ENCODE measurements at regions not wholly inside any gene's neighbourhood (a gene's known extent, or its start where the extent isn't known, plus 50 kb on each side); places are given as distances from the start of the nearest gene placed in this dataset.

GRCh38 chr16:86643671-86644070, 65.3 kb downstream of the FOXL1 start:
- H3K36me3 ChIP-seq = no peaks in the 10 kb centered on the region
- no peaks in the 10 kb centered on the region for H4K20me1 ChIP-seq
- H3K9me3 ChIP-seq = peaks cover 20% of the 10 kb centered on the region; the same call in 1 of the 2 replicates
- H3K4me2 ChIP-seq = no peak overlapping the region
- no peaks in the 10 kb centered on the region for H3K27me3 ChIP-seq
- H3K9ac ChIP-seq = no peak overlapping the region
- no peak overlapping the region for H3K4me3 ChIP-seq
- no peak overlapping the region for H3K27ac ChIP-seq
- no peak for TF ChIP-seq Cebpa-rat (IDR thresholded peaks at IDR 0.05)
- peaks cover 20% of the 10 kb centered on the region for H3K4me1 ChIP-seq

GRCh38 chr16:86647561-86647960, 69.2 kb downstream of the FOXL1 start:
- Histone ChIP-seq H3K9me3 (peaks cover 11% of the 10 kb centered on the region; the same call in 1 of the 2 replicates), H3K27ac (no peak overlapping the region), H4K20me1 (no peaks in the 10 kb centered on the region), H3K36me3 (no peaks in the 10 kb centered on the region), H3K4me3 (no peak overlapping the region), H3K4me1 (no peaks in the 10 kb centered on the region), H3K4me2 (no peak overlapping the region), H3K9ac (no peak overlapping the region), H3K27me3 (no peaks in the 10 kb centered on the region)
- TF ChIP-seq Cebpa-rat (IDR thresholded peaks at IDR 0.05) = no peak

- H4K20me1 ChIP-seq = no peaks in the 10 kb centered on the region
- H3K9ac ChIP-seq = no peak overlapping the region
- H3K9me3 ChIP-seq = peaks cover 15% of the 10 kb centered on the region; the same call in 1 of the 2 replicates
- H3K4me3 ChIP-seq = no peak overlapping the region
- TF ChIP-seq Cebpa-rat (IDR thresholded peaks at IDR 0.05) = no peak
- H3K27me3 ChIP-seq = no peaks in the 10 kb centered on the region
- no peaks in the 10 kb centered on the region for H3K36me3 ChIP-seq
- no peaks in the 10 kb centered on the region for H3K4me1 ChIP-seq
- H3K4me2 ChIP-seq = no peak overlapping the region
- H3K27ac ChIP-seq = no peak overlapping the region
These were observed 71.5 kb downstream of the FOXL1 start for GRCh38 chr16:86649875-86650274.

GRCh38 chr16:86651013-86651627, 72.8 kb downstream of the FOXL1 start:
- H3K4me1 ChIP-seq = no peaks in the 10 kb centered on the region
- no peak overlapping the region for H3K4me3 ChIP-seq
- H4K20me1 ChIP-seq = no peaks in the 10 kb centered on the region
- H3K27me3 ChIP-seq = no peaks in the 10 kb centered on the region
- H3K9ac ChIP-seq = no peak overlapping the region
- TF ChIP-seq Cebpa-rat (IDR thresholded peaks at IDR 0.05) = no peak
- H3K9me3 ChIP-seq = peaks cover 15% of the 10 kb centered on the region; the same call in 1 of the 2 replicates
- H3K36me3 ChIP-seq = no peaks in the 10 kb centered on the region
- H3K4me2 ChIP-seq = no peak overlapping the region
- H3K27ac ChIP-seq = no peak overlapping the region

GRCh38 chr16:86651823-86652222, 73.5 kb downstream of the FOXL1 start:
- no peak for TF ChIP-seq Cebpa-rat (IDR thresholded peaks at IDR 0.05)
- Histone ChIP-seq H3K36me3 (no peaks in the 10 kb centered on the region), H3K9ac (no peak overlapping the region), H3K4me2 (no peak overlapping the region), H3K27ac (no peak overlapping the region), H4K20me1 (no peaks in the 10 kb centered on the region), H3K27me3 (no peaks in the 10 kb centered on the region), H3K9me3 (peaks cover 15% of the 10 kb centered on the region; the same call in 1 of the 2 replicates), H3K4me1 (no peaks in the 10 kb centered on the region), H3K4me3 (no peak overlapping the region)

GRCh38 chr16:86653285-86654006, 75.1 kb downstream of the FOXL1 start:
- Histone ChIP-seq H3K4me1 (no peaks in the 10 kb centered on the region), H3K4me3 (no peak overlapping the region), H3K27ac (no peak overlapping the region), H3K36me3 (no peaks in the 10 kb centered on the region), H3K27me3 (no peaks in the 10 kb centered on the region), H3K9ac (no peak overlapping the region), H3K9me3 (0 out of 2 replicates have a peak, but pooled peaks cover 4% of the 10 kb centered on the region), H3K4me2 (no peak overlapping the region), H4K20me1 (no peaks in the 10 kb centered on the region)
- TF ChIP-seq Cebpa-rat (IDR thresholded peaks at IDR 0.05) = no peak

GRCh38 chr16:86657972-86658371, 79.6 kb downstream of the FOXL1 start:
- Histone ChIP-seq H3K4me2 (no peak overlapping the region), H4K20me1 (no peaks in the 10 kb centered on the region), H3K27ac (no peak overlapping the region), H3K9me3 (peaks cover 11% of the 10 kb centered on the region), H3K4me1 (no peaks in the 10 kb centered on the region), H3K27me3 (no peaks in the 10 kb centered on the region), H3K4me3 (no peak overlapping the region), H3K36me3 (no peaks in the 10 kb centered on the region), H3K9ac (no peak overlapping the region)
- no peak for TF ChIP-seq Cebpa-rat (IDR thresholded peaks at IDR 0.05)

GRCh38 chr16:86660623-86661022, 82.3 kb downstream of the FOXL1 start:
- H3K9me3 ChIP-seq = peaks cover 8% of the 10 kb centered on the region
- no peak overlapping the region for H3K4me3 ChIP-seq
- H4K20me1 ChIP-seq = no peaks in the 10 kb centered on the region
- H3K9ac ChIP-seq = no peak overlapping the region
- H3K36me3 ChIP-seq = no peaks in the 10 kb centered on the region
- H3K27ac ChIP-seq = no peak overlapping the region
- H3K4me1 ChIP-seq = peaks cover 19% of the 10 kb centered on the region
- H3K27me3 ChIP-seq = no peaks in the 10 kb centered on the region
- TF ChIP-seq Cebpa-rat (IDR thresholded peaks at IDR 0.05) = no peak
- H3K4me2 ChIP-seq = no peak overlapping the region

GRCh38 chr16:86661706-86662105, 83.4 kb downstream of the FOXL1 start:
- no peak overlapping the region for H3K4me2 ChIP-seq
- no peak overlapping the region for H3K4me3 ChIP-seq
- H3K9ac ChIP-seq = no peak overlapping the region
- no peak overlapping the region for H3K27ac ChIP-seq
- H3K9me3 ChIP-seq = peaks cover 8% of the 10 kb centered on the region
- H4K20me1 ChIP-seq = no peaks in the 10 kb centered on the region
- peaks cover 24% of the 10 kb centered on the region for H3K4me1 ChIP-seq
- no peaks in the 10 kb centered on the region for H3K36me3 ChIP-seq
- no peaks in the 10 kb centered on the region for H3K27me3 ChIP-seq
- no peak for TF ChIP-seq Cebpa-rat (IDR thresholded peaks at IDR 0.05)

- no peak overlapping the region for H3K4me3 ChIP-seq
- H4K20me1 ChIP-seq = no peaks in the 10 kb centered on the region
- H3K36me3 ChIP-seq = no peaks in the 10 kb centered on the region
- H3K27ac ChIP-seq = no peak overlapping the region
- no peaks in the 10 kb centered on the region for H3K27me3 ChIP-seq
- peaks cover 8% of the 10 kb centered on the region for H3K9me3 ChIP-seq
- H3K4me2 ChIP-seq = no peak overlapping the region
- no peak overlapping the region for H3K9ac ChIP-seq
- H3K4me1 ChIP-seq = peaks cover 24% of the 10 kb centered on the region
- no peak for TF ChIP-seq Cebpa-rat (IDR thresholded peaks at IDR 0.05)
These were observed 83.8 kb downstream of the FOXL1 start for GRCh38 chr16:86662195-86662594.

All from BLaER1 (cell line).